ENCODE measurements at regions not wholly inside any gene's neighbourhood (a gene's known extent, or its start where the extent isn't known, plus 50 kb on each side); places are given as distances from the start of the nearest gene placed in this dataset.

DNA sequence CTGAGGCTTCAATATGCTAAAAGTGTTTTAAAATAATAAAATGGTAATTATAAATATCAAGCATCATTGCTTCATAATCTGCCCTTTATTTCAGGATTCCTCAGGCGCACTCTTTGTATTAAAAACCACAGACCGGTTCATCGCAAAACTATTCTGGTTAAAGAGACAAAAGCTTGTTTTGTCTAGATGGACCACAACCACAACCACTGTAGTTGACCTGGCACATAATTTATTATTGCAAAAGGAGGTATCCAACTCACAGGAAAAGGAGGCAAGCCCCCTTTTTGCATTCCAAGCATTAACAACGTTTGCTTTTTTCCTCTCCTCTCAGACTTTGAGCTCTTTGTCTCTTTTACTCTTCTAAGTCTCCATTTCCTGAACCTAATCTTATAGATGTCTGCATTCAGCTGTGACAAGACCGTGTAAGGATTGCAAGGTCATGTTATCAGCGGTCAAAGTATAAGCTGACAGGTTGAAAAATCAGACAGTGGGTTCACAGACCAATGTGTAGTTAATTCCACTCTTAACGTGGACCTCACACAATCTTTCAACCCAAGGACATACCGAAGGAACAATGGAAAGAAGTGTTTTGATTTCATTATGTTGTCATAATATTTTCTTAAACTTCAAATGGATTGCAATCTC lies 1057.6 kb downstream of the GALC start:
- TF ChIP-seq, protein P1, sequence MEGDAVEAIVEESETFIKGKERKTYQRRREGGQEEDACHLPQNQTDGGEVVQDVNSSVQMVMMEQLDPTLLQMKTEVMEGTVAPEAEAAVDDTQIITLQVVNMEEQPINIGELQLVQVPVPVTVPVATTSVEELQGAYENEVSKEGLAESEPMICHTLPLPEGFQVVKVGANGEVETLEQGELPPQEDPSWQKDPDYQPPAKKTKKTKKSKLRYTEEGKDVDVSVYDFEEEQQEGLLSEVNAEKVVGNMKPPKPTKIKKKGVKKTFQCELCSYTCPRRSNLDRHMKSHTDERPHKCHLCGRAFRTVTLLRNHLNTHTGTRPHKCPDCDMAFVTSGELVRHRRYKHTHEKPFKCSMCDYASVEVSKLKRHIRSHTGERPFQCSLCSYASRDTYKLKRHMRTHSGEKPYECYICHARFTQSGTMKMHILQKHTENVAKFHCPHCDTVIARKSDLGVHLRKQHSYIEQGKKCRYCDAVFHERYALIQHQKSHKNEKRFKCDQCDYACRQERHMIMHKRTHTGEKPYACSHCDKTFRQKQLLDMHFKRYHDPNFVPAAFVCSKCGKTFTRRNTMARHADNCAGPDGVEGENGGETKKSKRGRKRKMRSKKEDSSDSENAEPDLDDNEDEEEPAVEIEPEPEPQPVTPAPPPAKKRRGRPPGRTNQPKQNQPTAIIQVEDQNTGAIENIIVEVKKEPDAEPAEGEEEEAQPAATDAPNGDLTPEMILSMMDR (IDR thresholded peaks at IDR 0.05): no peak
- no peak for TF ChIP-seq POLR2A (IDR thresholded peaks at IDR 0.05)

All from thyroid gland (tissue), 4 donors.